HPDE6-E6E7 (cell line): ENCODE measurements at regions not wholly inside any gene's neighbourhood (a gene's known extent, or its start where the extent isn't known, plus 50 kb on each side); places are given as distances from the start of the nearest gene placed in this dataset.
"Not testable (repeated sequence)": the region's sequence is repeated elsewhere in the genome, so short reads cannot be mapped to it uniquely, and the experiment has no call there.

Source experiments
- DNase-seq: peaks from one replicate; pipeline ENCODE4 v3.0.0; 2011; ENCODE audit warnings: missing footprints; ENCODE audit errors: extremely low spot score

GRCh38 chrX:45992402-45993123 lies 552.7 kb downstream of the ZNF674 start:
- DNase-seq = no peak

- no peak for DNase-seq
These were observed 558.2 kb downstream of the ZNF674 start for GRCh38 chrX:45986971-45987370.

- DNase-seq = no peak
These were observed 559.1 kb downstream of the ZNF674 start for GRCh38 chrX:45986081-45986480.

- DNase-seq = not testable (repeated sequence)
These were observed 562.1 kb downstream of the ZNF674 start for GRCh38 chrX:45982958-45983727.

- no peak for DNase-seq
These were observed 564.5 kb downstream of the ZNF674 start for GRCh38 chrX:45980726-45981125.

GRCh38 chrX:45975633-45976032 lies 569.6 kb downstream of the ZNF674 start:
- no peak for DNase-seq

GRCh38 chrX:45972636-45973035 lies 572.6 kb downstream of the ZNF674 start:
- DNase-seq = no peak

- no peak for DNase-seq
These were observed 585.7 kb downstream of the ZNF674 start for GRCh38 chrX:45959567-45959966.

GRCh38 chrX:45956191-45956870 lies 588.9 kb downstream of the ZNF674 start:
- no peak for DNase-seq

GRCh38 chrX:45955661-45956060 lies 589.6 kb downstream of the ZNF674 start:
- no peak for DNase-seq

- no peak for DNase-seq
These were observed 591.2 kb downstream of the ZNF674 start for GRCh38 chrX:45954026-45954425.

- peak; percentile 2 for DNase-seq
These were observed 593.2 kb downstream of the ZNF674 start for GRCh38 chrX:45952030-45952429.

- no peak for DNase-seq
These were observed 609.8 kb downstream of the ZNF674 start for GRCh38 chrX:45935408-45935807.

- DNase-seq = no peak
These were observed 632.9 kb downstream of the ZNF674 start for GRCh38 chrX:45912316-45912715.

- no peak for DNase-seq
These were observed 637.4 kb downstream of the ZNF674 start for GRCh38 chrX:45907786-45908185.

- no peak for DNase-seq
These were observed 641.4 kb downstream of the ZNF674 start for GRCh38 chrX:45903781-45904201.

- no peak for DNase-seq
These were observed 644.2 kb downstream of the ZNF674 start for GRCh38 chrX:45900766-45901615.

- no peak for DNase-seq
These were observed 650.2 kb downstream of the ZNF674 start for GRCh38 chrX:45894864-45895645.

- DNase-seq = peak; percentile 8
These were observed 655.8 kb downstream of the ZNF674 start for GRCh38 chrX:45889471-45889870.

- DNase-seq = no peak
These were observed 656.7 kb downstream of the ZNF674 start for GRCh38 chrX:45888518-45888917.

GRCh38 chrX:45885931-45886330 lies 659.3 kb downstream of the ZNF674 start:
- DNase-seq = no peak
